ENCODE measurements at regions not wholly inside any gene's neighbourhood (a gene's known extent, or its start where the extent isn't known, plus 50 kb on each side); places are given as distances from the start of the nearest gene placed in this dataset.

GRCh38 chr12:60684988-60685655 lies 1089.3 kb downstream of the SLC16A7 start:
- no peak for ATAC-seq
- H3K4me1 ChIP-seq (ENCODE audit: control insufficient read depth in 1 of 2, insufficient read depth in 2 of 2, low read length in 2 of 2): no peaks in the 10 kb centered on the region
- no peaks in the 10 kb centered on the region for H3K9me3 ChIP-seq (ENCODE audit: control insufficient read depth in 1 of 2, insufficient read depth in 1 of 2, low read depth in 1 of 2, low read length in 2 of 2)
- H3K9me2 ChIP-seq (ENCODE audit: insufficient read depth): no peaks in the 10 kb centered on the region
- no peak overlapping the region for H2AFZ ChIP-seq (ENCODE audit: low read depth, low read length, poor library complexity, severe bottlenecking)
- H3K4me2 ChIP-seq (ENCODE audit: low read length): no peak overlapping the region
- ChIA-PET RAD21 (ENCODE audit: low non-redundant PET in 1 of 2, low total read pairs in 2 of 2, uncharacterized antibody in 2 of 2, unreplicated experiment in 2 of 2) (no interaction called here), CTCF (no interaction called here), POLR2A (no interaction called here)
- H3K36me3 ChIP-seq (ENCODE audit: control insufficient read depth in 1 of 2, insufficient read depth in 2 of 2, low read length in 2 of 2): no peaks in the 10 kb centered on the region
- TF ChIP-seq CEBPB (IDR thresholded peaks at IDR 0.05; ENCODE audit: low read depth) (no peak), ZNF274 (IDR thresholded peaks at IDR 0.05; ENCODE audit: low read depth, low read length) (no peak), SRF (IDR thresholded peaks at IDR 0.05; ENCODE audit: low read depth) (no peak), CTCF (IDR thresholded peaks at IDR 0.05 in 2 of 3, conservative IDR thresholded peaks at IDR 0.05 in 1 of 3; ENCODE audit: borderline replicate concordance in 1 of 3, insufficient read depth in 1 of 3, low read depth in 2 of 3, low read length in 2 of 3) (no peak), SP1 (IDR thresholded peaks at IDR 0.05; ENCODE audit: low read depth) (no peak), ELF1 (IDR thresholded peaks at IDR 0.05; ENCODE audit: borderline replicate concordance, low read depth) (no peak), ATF3 (IDR thresholded peaks at IDR 0.05) (no peak), TCF7L2 (IDR thresholded peaks at IDR 0.05; ENCODE audit: borderline replicate concordance, extremely low read depth, insufficient read depth, insufficient read length) (no peak), JUND (IDR thresholded peaks at IDR 0.05) (no peak), POLR2AphosphoS5 (IDR thresholded peaks at IDR 0.05; ENCODE audit: low read depth, low read length) (no peak), EZH2 (IDR thresholded peaks at IDR 0.05) (no peak), RAD21 (IDR thresholded peaks at IDR 0.05; ENCODE audit: low read depth) (no peak)
- H3K27me3 ChIP-seq (ENCODE audit: insufficient read depth, low read length): no peaks in the 10 kb centered on the region
- no peak overlapping the region for H3K9ac ChIP-seq (ENCODE audit: low read length)
- H4K20me1 ChIP-seq (ENCODE audit: insufficient read depth): no peaks in the 10 kb centered on the region
- intact Hi-C loops (cut with micrococcal nuclease): no loop called here
- no peaks in the 10 kb centered on the region for H3K79me2 ChIP-seq (ENCODE audit: insufficient read depth, low read length)
- no peak overlapping the region for H3K27ac ChIP-seq (ENCODE audit: low read depth, low read length)
- H3K4me3 ChIP-seq (replicated peaks in 1 of 2; ENCODE audit: low read depth in 1 of 2, low read length in 2 of 2): no peak overlapping the region
- DNase-seq (ENCODE audit: low read depth, low spot score): no peak
- BruUV-seq (replicated peaks): no TSS peak
